ENCODE measurements at regions not wholly inside any gene's neighbourhood (a gene's known extent, or its start where the extent isn't known, plus 50 kb on each side); places are given as distances from the start of the nearest gene placed in this dataset.
"Not testable (repeated sequence)": the region's sequence is repeated elsewhere in the genome, so short reads cannot be mapped to it uniquely, and the experiment has no call there.

- H3K9me3 ChIP-seq (replicated peaks), result no peaks in the 10 kb centered on the region
- peak; percentile 10 to 56 for DNase-seq
These were observed 60.8 kb upstream of the CCDC179 start for GRCh38 chr11:22920939-22921565.

GRCh38 chr11:22922672-22923071, 62.4 kb upstream of the CCDC179 start:
- no peak overlapping the region for H3K4me3 ChIP-seq
- no peak for DNase-seq
- no peaks in the 10 kb centered on the region for H3K27me3 ChIP-seq

More at GRCh38 chr11:22920939-22921565, 60.8 kb upstream of the CCDC179 start:
- no peaks in the 10 kb centered on the region for H3K36me3 ChIP-seq
- no peak overlapping the region for H3K27ac ChIP-seq
- H3K27me3 ChIP-seq, result no peaks in the 10 kb centered on the region
- no peaks in the 10 kb centered on the region for H3K4me1 ChIP-seq
- H3K4me3 ChIP-seq, result no peak overlapping the region

GRCh38 chr11:22923561-22923960, 63.3 kb upstream of the CCDC179 start:
- Histone ChIP-seq H3K4me1 (no peaks in the 10 kb centered on the region), H3K4me3 (no peak overlapping the region), H3K27me3 (no peaks in the 10 kb centered on the region), H3K27ac (no peak overlapping the region), H3K9me3 (replicated peaks) (no peaks in the 10 kb centered on the region), H3K36me3 (no peaks in the 10 kb centered on the region)
- no peak for DNase-seq

More at GRCh38 chr11:22922672-22923071, 62.4 kb upstream of the CCDC179 start:
- no peaks in the 10 kb centered on the region for H3K4me1 ChIP-seq
- no peak overlapping the region for H3K27ac ChIP-seq
- no peaks in the 10 kb centered on the region for H3K36me3 ChIP-seq
- H3K9me3 ChIP-seq (replicated peaks), result no peaks in the 10 kb centered on the region

DNA sequence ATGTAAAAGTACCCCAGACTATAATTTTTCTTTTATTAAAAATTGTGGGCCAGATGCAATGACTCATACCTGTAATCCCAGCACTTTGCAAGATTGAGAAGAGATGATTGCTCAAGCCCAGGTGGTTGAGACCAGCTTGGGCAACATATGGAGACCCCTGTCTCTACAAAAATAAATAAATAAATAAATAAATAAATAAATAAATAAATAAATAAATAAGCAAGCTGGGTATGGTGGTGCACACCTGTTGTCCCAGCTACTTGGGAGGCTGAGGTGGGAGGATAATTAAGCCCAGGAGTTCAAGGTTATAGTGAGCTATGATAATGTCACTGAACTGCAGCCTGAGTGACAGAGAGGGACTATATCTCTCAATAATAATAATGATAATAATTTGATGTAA, 66.1 kb upstream of the CCDC179 start:
- Histone ChIP-seq H3K9me3 (replicated peaks) (no peaks in the 10 kb centered on the region), H3K27ac (no peak overlapping the region), H3K4me1 (peaks cover 3% of the 10 kb centered on the region; the same call in 1 of the 2 replicates), H3K36me3 (no peaks in the 10 kb centered on the region), H3K27me3 (no peaks in the 10 kb centered on the region), H3K4me3 (no peak overlapping the region)
- no peak for DNase-seq

- Histone ChIP-seq H3K9me3 (replicated peaks) (no peaks in the 10 kb centered on the region), H3K4me3 (no peak overlapping the region), H3K36me3 (no peaks in the 10 kb centered on the region), H3K27ac (no peak overlapping the region), H3K4me1 (peaks cover 3% of the 10 kb centered on the region; the same call in 1 of the 2 replicates), H3K27me3 (no peaks in the 10 kb centered on the region)
- no peak for DNase-seq
These were observed 67.5 kb upstream of the CCDC179 start for GRCh38 chr11:22927793-22928192.

DNA sequence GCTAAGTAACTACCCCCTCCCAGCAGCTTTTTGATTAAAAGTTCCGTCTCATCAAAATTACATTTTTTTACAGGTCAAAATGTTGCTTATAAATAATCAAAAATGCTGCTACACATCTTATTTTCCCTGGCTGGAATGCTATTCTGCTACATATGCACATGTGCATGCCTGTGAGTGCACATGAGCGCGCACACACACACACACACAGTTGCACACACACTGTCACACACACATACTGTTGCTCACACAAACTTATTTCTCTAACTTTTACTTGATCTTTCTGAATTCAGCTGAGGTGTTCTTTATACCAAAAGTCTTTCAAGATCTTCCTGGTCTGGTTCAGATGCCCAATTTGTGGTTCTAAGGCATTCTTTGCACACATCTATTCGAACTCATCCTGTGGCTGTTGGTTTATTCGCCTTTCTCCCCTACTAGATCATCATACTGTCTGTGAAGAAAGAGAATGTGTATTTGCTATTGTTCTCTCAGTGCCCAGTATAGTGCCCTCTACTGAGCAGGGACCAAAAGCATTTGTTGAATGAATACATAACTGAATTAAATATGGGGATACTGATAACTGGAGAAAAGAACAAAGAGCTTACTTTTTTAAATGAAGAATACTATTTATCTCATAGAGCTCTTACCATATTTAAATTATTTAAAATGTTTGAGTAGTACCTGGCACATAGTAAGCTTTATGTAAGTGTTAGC, 68.1 kb upstream of the CCDC179 start:
- H3K4me3 ChIP-seq, result no peak overlapping the region
- H3K27ac ChIP-seq, result no peak overlapping the region
- no peaks in the 10 kb centered on the region for H3K36me3 ChIP-seq
- no peaks in the 10 kb centered on the region for H3K27me3 ChIP-seq
- H3K9me3 ChIP-seq (replicated peaks), result no peaks in the 10 kb centered on the region
- H3K4me1 ChIP-seq, result peaks cover 3% of the 10 kb centered on the region; the same call in 1 of the 2 replicates
- DNase-seq, result no peak

DNA sequence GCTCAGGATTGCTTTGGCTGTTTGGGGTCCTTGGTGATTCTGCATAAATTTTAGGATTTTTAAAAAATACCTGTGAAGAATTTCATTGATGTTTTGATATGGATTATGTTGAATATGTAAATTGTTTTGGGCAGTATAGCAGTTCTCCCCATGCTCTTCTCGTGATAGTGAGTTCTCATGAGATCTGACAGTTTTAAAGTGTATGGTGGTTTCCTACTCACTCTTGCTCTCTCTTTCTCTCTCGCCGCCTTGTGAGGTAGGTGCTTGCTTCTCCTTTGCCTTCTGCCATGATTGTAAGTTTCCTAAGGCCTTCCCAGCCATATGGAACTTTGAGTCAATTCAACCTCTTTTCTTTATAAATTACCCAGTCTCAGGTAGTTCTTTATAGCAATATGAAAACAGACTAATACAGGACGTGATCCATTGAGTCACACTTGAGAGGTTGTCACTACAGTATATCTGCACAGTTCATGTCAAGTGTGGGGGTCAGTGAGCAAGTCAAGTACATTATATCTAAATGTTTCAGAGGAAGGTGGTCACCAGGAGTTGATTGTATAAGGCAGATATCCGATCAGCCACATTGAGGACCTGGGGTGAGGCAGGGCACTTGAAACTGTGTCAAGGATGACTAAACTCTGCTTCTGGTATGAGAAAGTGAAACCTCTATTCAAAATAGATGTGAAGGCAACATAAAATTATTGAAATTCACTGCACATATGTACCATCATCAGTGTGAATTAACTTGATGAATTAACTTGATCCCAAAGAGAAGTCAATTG, 70.7 kb upstream of the CCDC179 start:
- no peaks in the 10 kb centered on the region for H3K27me3 ChIP-seq
- no peak for DNase-seq
- H3K9me3 ChIP-seq (replicated peaks), result no peaks in the 10 kb centered on the region
- H3K36me3 ChIP-seq, result no peaks in the 10 kb centered on the region
- H3K27ac ChIP-seq, result no peak overlapping the region
- H3K4me1 ChIP-seq, result peaks cover 3% of the 10 kb centered on the region; the same call in 1 of the 2 replicates
- H3K4me3 ChIP-seq, result no peak overlapping the region

DNA sequence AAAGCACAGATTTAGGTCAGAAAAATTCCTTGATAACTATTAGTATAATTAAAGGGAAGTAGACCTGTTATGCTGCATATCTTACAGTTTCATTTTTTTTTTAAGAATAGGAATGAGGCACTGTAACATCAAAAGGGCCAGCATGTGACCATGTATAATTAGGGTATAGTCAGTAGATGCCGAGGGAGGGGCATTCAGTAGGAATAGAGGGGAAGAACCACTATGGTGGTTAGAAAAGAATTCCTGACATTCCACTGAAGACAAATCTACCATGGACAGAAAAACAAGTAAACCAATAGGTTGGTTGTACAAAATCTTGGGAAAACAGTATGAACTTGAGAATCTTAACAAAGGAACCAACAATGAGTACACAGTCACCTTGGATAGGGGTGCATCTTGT, 78.4 kb upstream of the CCDC179 start:
- no peaks in the 10 kb centered on the region for H3K27me3 ChIP-seq
- no peaks in the 10 kb centered on the region for H3K9me3 ChIP-seq (replicated peaks)
- peaks cover 17% of the 10 kb centered on the region for H3K4me1 ChIP-seq
- no peak overlapping the region for H3K4me3 ChIP-seq
- peak overlapping the region; percentile 84 for H3K27ac ChIP-seq
- H3K36me3 ChIP-seq, result no peaks in the 10 kb centered on the region
- DNase-seq, result peak; percentile 67 to 68

DNA sequence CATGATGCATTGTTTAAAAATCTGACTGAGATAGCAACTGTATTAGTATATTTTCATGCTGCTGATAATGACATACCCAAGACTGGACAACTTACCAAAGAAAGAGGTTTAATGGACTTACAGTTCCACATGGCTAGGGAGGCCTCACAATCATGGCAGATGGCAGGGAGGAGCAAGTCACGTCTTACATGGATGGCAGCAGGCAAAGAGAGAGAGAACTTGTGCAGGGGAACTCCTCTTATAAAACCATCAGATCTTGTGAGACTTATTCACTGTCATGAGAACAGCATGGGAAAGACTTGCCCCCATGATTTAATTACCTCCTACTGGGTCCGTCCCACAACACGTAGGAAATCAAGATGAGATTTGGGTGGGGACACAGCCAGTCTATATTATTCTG, 81.3 kb upstream of the CCDC179 start:
- H3K36me3 ChIP-seq; DNase-seq; H3K27ac ChIP-seq; H3K9me3 ChIP-seq (replicated peaks); H3K27me3 ChIP-seq; H3K4me3 ChIP-seq: not testable (repeated sequence)
- H3K4me1 ChIP-seq, result peaks cover 17% of the 10 kb centered on the region

DNA sequence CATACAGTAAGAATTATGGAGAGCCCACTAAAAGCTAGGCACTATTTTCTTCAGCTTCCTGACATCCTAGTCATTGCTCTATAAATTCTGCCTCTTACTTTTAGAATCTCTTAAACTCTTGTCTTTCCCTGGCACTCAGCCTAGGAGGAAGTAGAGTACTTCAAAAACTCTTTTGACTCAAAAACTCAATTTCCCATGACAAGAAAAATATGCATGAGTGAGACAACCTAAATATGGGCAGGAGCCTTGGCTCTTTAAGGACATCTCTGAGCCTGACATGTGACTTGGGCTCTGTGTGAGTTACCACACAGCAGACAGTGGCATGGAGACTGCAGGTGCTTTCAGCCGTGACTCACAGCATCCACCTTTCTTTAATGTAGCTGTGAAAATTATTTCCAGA, 97.5 kb upstream of the CCDC179 start:
- H3K27ac ChIP-seq, result no peak overlapping the region
- no peaks in the 10 kb centered on the region; the same call in 1 of the 2 replicates for H3K9me3 ChIP-seq (replicated peaks)
- no peak overlapping the region for H3K4me3 ChIP-seq
- no peaks in the 10 kb centered on the region for H3K4me1 ChIP-seq
- no peaks in the 10 kb centered on the region for H3K36me3 ChIP-seq
- H3K27me3 ChIP-seq, result no peaks in the 10 kb centered on the region
- DNase-seq, result no peak

GRCh38 chr11:22974251-22974650, 114.0 kb upstream of the CCDC179 start:
- Histone ChIP-seq H3K36me3 (no peaks in the 10 kb centered on the region), H3K4me3 (no peak overlapping the region), H3K27ac (no peak overlapping the region), H3K4me1 (no peaks in the 10 kb centered on the region), H3K9me3 (replicated peaks) (no peaks in the 10 kb centered on the region), H3K27me3 (no peaks in the 10 kb centered on the region)
- no peak for DNase-seq

DNA sequence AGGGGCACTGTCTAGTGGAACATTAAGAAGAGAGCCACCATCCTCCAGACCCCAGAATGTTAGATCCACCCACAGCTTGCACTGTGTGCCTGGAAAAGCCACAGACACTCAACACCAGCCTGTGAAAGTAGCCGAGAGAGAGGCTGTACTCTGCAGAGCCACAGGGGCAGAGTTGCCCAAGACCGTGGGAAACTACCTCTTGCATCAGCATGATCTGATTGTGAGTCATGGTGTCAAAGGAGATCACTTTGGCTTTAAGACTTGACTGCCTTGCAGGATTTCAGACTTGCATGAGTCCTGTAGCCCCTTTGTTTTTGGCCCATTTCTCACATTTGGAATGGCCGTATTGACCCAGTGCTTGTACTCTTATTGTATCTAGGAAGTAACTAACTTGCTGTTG, 115.9 kb upstream of the CCDC179 start:
- Histone ChIP-seq H3K9me3 (replicated peaks) (no peaks in the 10 kb centered on the region), H3K27me3 (no peaks in the 10 kb centered on the region), H3K27ac (no peak overlapping the region), H3K4me1 (no peaks in the 10 kb centered on the region), H3K36me3 (no peaks in the 10 kb centered on the region), H3K4me3 (no peak overlapping the region)
- DNase-seq, result peak in 1 of 2 experiments; percentile 3

- H3K9me3 ChIP-seq (replicated peaks), result no peaks in the 10 kb centered on the region
- no peaks in the 10 kb centered on the region for H3K36me3 ChIP-seq
- no peak overlapping the region for H3K4me3 ChIP-seq
- DNase-seq, result no peak
- no peak overlapping the region for H3K27ac ChIP-seq
- H3K4me1 ChIP-seq, result no peaks in the 10 kb centered on the region
- H3K27me3 ChIP-seq, result no peaks in the 10 kb centered on the region
These were observed 122.6 kb upstream of the CCDC179 start for GRCh38 chr11:22982903-22983302.

DNA sequence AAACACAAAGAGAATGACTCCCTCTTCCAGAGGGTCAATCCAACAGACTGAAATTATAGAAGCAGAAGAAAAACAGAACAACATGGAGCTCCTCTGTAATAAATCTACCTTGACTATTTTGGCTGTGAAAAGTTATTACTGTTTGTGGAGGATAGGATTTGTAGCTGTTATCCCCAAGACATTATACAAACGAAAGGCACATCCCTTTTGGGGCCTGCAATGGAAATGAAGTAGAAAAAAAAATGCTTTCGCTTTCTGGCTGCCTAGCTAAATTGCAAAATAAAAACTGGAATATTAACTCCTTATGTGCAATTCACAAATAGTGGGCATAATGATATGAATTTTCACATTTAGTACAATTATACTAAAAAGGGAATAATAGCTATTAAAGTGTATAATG, 123.8 kb upstream of the CCDC179 start:
- H3K4me1 ChIP-seq, result no peaks in the 10 kb centered on the region
- H3K27ac ChIP-seq, result no peak overlapping the region
- no peaks in the 10 kb centered on the region for H3K9me3 ChIP-seq (replicated peaks)
- DNase-seq, result no peak
- no peak overlapping the region for H3K4me3 ChIP-seq
- no peaks in the 10 kb centered on the region for H3K36me3 ChIP-seq
- H3K27me3 ChIP-seq, result no peaks in the 10 kb centered on the region

DNA sequence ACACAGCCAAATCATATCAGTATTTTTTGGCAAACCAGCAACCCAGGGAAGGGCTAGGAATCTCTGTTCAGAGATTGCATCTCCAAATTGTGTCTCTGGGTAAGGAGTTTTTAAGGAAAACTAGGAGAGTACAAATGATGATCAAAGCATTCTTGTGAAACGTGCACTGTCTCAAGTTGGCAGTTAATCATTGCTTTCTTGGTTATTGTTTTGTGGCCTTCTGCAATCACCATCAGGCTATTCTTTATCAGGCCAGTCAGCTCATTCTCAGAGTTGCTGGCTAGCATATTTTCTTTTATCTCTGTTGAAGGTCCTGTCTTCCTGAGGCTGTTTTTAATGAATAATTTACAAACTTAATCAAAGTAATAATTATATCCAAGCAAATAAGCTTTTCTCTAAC, 129.1 kb upstream of the CCDC179 start:
- Histone ChIP-seq H3K27ac (no peak overlapping the region), H3K27me3 (no peaks in the 10 kb centered on the region), H3K36me3 (no peaks in the 10 kb centered on the region), H3K4me1 (no peaks in the 10 kb centered on the region), H3K4me3 (no peak overlapping the region), H3K9me3 (replicated peaks) (no peaks in the 10 kb centered on the region)
- no peak for DNase-seq
